GM18858 (cell line): ENCODE measurements at regions not wholly inside any gene's neighbourhood (a gene's known extent, or its start where the extent isn't known, plus 50 kb on each side); places are given as distances from the start of the nearest gene placed in this dataset.
"Not testable (repeated sequence)": the region's sequence is repeated elsewhere in the genome, so short reads cannot be mapped to it uniquely, and the experiment has no call there.

Experiments used
- ATAC-seq: cut with Tn5 transposase; IDR thresholded peaks from one replicate; pipeline ENCODE4 v1.9.1; 2021; ENCODE audit not compliant: unreplicated experiment

GRCh38 chr5:153939101-153939500 is 99.6 kb downstream of the FAM114A2 start:
- ATAC-seq, result no peak

DNA sequence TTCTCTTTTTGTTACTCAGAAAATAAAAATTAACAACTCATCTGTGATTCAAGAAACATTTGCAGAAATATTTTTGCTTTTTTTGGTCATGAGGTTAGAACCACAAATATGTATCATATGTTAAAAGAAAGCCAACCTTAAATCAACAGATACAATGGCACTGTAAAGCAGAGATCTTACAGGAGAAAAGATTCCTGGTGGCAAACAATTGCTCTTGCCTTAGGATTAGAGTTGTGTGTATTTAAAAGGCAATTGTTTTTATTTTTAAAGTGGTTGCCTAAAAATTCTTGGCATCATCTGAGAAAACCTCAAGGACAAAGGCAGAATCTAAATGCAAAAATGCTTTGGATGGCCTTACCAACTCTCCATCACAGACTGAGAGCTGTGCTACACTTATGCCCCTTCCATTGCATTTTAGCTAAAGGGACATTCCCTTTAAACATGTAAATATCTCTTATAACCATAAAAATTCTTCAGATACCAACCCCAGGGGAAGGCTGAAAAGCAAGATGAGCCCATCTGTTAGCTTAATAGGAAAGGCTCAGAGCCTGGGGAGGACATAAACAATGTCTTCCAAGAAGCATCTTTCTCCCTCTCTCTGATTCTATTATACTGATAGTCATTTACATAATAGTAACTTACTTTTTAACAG is 100.4 kb downstream of the FAM114A2 start:
- no peak for ATAC-seq

DNA sequence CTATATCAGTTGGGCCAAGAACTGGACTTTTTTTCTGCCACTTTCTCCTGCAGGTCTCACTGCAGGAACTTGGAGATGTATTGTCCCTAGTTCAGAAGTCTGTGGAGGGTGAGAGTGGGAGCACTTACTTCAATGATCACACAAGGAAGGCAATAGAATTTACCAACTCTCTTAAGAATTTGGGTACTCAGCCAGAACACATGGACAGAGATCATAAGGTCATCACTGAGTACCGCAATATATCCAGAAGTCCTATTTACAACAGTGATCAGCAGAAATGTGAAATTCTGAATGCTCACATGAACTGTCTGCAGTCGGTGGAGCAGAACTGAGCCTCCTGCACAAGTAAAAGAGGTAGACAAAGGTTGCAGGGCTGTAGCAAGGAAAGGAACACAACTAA is 101.0 kb downstream of the FAM114A2 start:
- ATAC-seq, result no peak

DNA sequence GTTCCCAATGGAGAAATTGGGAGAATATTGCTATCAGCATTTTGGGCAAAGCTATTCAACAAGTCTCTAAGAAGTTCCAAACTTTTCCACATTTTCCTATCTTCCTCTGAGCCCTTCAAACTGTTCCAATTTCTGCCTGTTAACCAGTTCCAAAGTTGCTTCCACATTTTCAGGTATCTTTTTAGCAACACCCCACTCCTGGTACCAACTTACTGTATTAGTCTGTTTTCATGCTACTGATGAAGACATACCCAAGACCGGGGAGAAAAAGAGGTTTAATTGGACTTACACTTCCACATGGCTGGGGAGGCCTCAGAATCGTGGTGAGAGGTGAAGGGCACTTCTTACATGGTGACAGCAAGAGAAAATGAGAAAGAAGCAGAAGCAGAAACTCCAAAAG is 103.6 kb downstream of the FAM114A2 start:
- ATAC-seq, result not testable (repeated sequence)

DNA sequence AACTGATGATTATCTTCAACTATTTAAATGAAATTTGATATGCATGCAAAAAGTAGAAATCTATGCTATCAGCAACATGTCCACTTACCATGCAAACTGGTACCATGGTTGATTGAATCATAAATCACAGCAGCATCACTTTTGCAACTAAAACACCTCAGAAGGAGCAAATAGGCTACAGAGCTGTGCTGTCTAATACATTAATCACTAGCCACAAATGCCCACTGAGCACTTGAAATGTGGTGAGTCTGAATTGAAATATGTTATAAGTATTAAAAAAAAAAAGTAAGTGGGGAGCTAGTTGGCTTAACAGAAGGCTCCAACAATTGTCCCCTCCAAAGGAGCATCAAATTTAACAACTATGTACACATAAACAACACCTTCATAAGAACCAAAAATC is 112.5 kb downstream of the FAM114A2 start:
- no peak for ATAC-seq

GRCh38 chr5:153919161-153919560 is 119.5 kb downstream of the FAM114A2 start:
- no peak for ATAC-seq

GRCh38 chr5:153907170-153907775 is 131.4 kb downstream of the FAM114A2 start:
- no peak for ATAC-seq

GRCh38 chr5:153905219-153905618 is 133.5 kb downstream of the FAM114A2 start:
- no peak for ATAC-seq

- ATAC-seq, result no peak
These were observed 135.4 kb downstream of the FAM114A2 start for GRCh38 chr5:153903321-153903720.

GRCh38 chr5:153902016-153902415 is 136.7 kb downstream of the FAM114A2 start:
- ATAC-seq, result no peak

- ATAC-seq, result no peak
These were observed 137.3 kb downstream of the FAM114A2 start for GRCh38 chr5:153901449-153901848.

DNA sequence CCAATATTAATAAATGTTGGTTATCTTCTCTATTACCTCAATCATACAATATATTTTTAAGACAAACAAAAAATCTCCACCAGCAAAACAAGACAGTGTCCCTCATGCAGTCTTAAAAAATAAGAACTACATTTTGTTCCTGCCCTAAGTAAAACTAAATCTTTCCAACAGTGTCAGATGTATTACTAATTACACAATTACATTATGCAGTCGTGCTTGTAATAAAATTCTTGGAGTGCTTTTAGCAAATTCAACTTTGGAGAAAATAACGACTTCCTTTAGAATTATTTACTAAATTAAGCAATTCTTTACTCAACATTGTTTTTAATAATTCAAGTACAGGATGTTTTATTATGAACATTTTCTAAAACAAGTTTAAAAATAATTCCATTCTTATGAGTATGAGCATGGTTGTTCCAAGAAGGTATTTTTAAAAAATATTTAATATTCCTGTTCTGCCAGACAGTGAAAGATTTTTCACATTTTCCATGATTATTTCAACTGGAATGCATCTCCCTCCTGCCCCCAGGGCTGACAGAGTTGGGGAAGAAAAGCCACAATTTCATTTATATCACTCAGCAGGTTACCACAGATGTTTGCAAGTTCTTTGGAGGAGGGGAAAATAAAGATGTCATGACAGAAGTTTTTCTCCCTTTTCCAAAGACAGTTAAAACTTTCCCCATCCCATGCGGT is 137.9 kb downstream of the FAM114A2 start:
- no peak for ATAC-seq

DNA sequence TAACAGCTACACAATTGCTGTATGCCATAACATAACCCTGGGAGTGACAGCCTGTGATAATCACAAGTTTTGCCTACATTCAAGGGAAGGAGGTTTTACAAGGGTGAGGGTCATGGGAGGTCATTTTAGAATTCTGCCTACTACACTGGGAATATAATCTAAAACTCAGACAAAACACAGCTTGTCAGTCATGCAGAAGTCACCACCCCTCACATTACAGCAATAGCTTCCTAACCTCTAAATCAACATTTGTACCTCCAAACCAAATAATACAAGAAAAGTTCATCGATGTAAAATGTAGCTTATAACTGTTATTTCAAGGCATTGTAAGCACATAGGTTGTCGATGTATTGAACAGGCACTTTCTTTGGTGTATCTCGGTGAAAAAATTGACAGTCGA is 139.0 kb downstream of the FAM114A2 start:
- no peak for ATAC-seq

DNA sequence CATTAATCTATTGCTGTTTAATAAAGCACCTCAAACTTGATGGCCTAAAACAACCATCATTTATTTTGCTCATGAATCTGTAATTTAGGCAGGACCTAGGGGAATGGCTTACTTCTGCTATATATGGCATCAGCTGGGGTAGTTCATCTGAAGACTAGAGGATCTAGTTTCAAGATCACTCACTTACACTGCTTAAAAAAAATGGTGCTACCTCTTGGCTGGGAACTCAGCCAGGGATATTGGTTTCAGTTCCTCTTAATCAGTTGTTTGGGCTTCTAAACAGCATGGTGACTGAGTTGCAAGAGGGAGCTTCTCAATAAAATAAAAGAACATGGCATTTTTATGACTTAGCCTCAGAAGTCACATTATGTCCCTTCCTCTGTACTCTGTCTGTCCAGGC is 142.0 kb downstream of the FAM114A2 start:
- ATAC-seq, result peak; percentile 99

GRCh38 chr5:153896117-153896516 is 142.6 kb downstream of the FAM114A2 start:
- ATAC-seq, result no peak

GRCh38 chr5:153895266-153895665 is 143.4 kb downstream of the FAM114A2 start:
- ATAC-seq, result no peak

DNA sequence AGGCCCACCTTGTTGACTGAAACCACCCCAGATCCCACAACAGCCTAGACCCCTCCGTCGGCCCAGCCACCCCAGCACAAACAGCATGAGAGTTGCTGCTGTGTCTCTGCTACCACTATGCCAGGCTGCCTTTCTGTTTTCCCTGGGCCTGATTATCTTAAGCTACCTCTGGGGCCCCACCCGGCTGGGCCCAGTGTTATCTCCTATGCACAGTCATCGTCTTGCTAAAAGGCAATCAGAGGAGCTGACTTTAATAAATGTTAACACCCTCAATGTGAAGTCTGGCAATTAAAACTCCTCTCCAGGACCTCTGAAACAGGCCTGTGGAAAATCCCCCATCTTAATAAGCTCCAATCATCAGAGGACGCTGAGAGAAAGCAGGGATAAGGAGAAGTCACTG is 144.9 kb downstream of the FAM114A2 start:
- ATAC-seq, result no peak

- ATAC-seq, result peak; percentile 61
These were observed 147.3 kb downstream of the FAM114A2 start for GRCh38 chr5:153891394-153891793.

- no peak for ATAC-seq
These were observed 149.9 kb downstream of the FAM114A2 start for GRCh38 chr5:153888781-153889180.

- ATAC-seq, result no peak
These were observed 153.6 kb downstream of the FAM114A2 start for GRCh38 chr5:153885141-153885540.

- ATAC-seq, result no peak
These were observed 154.1 kb downstream of the FAM114A2 start for GRCh38 chr5:153884612-153884957.

DNA sequence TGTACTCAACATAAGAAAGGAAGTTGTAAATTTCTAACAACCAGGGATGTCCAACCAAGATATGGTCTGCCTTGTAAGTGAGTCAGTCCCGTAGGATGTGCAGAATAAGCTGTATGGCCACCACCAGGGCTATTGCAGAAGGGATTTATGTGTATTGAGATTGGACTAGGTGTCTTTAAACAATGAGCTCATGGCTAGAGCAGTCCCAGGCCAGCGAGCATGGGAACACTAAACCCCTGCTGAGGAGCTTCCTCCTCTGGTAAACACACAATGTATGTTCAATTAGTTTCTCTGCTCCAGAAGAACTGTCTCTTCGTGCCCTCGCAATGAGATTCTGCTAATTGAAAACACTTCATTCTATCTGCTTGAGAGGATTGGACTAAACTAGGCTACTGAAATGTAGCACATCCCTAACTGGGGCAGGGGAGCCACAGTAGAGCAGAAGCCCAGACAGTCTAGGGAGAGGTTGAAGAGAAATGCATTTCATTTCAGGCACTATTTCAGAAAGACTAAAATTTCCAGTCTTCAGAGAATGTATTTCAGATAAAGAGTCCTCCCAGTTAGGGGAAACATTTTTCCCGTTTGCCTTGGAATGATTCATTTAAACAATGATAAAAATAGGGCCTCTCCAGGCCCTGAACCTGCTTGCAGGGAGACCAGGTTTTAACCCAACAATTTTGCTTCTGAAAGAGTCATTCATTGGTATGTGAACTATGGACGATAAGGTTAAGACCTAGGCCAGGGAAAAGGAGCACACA is 154.7 kb downstream of the FAM114A2 start:
- no peak for ATAC-seq
